ENCODE measurements at regions not wholly inside any gene's neighbourhood (a gene's known extent, or its start where the extent isn't known, plus 50 kb on each side); places are given as distances from the start of the nearest gene placed in this dataset.

GRCh38 chr14:51546099-51546498 lies 105.6 kb upstream of the FRMD6 start:
- no peak for TF ChIP-seq MNT (IDR thresholded peaks at IDR 0.05)
- TF ChIP-seq, protein P1, sequence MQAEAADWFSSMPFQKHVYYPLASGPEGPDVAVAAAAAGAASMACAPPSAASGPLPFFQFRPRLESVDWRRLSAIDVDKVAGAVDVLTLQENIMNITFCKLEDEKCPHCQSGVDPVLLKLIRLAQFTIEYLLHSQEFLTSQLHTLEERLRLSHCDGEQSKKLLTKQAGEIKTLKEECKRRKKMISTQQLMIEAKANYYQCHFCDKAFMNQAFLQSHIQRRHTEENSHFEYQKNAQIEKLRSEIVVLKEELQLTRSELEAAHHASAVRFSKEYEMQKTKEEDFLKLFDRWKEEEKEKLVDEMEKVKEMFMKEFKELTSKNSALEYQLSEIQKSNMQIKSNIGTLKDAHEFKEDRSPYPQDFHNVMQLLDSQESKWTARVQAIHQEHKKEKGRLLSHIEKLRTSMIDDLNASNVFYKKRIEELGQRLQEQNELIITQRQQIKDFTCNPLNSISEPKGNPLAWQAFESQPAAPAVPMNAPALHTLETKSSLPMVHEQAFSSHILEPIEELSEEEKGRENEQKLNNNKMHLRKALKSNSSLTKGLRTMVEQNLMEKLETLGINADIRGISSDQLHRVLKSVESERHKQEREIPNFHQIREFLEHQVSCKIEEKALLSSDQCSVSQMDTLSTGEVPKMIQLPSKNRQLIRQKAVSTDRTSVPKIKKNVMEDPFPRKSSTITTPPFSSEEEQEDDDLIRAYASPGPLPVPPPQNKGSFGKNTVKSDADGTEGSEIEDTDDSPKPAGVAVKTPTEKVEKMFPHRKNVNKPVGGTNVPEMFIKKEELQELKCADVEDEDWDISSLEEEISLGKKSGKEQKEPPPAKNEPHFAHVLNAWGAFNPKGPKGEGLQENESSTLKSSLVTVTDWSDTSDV (CRISPR knock-in tag; IDR thresholded peaks at IDR 0.05) = no peak
- no peak for TF ChIP-seq CTCF (CRISPR knock-in tag; IDR thresholded peaks at IDR 0.05)
- TF ChIP-seq MXI1 (IDR thresholded peaks at IDR 0.05; ENCODE audit: borderline replicate concordance, low read depth, low read length) = no peak

All from HepG2 (cell line).